GM12878 (cell line): ENCODE measurements at regions not wholly inside any gene's neighbourhood (a gene's known extent, or its start where the extent isn't known, plus 50 kb on each side); places are given as distances from the start of the nearest gene placed in this dataset.
"Not testable (repeated sequence)": the region's sequence is repeated elsewhere in the genome, so short reads cannot be mapped to it uniquely, and the experiment has no call there.

Source experiments
- CBX3 ChIP-seq: fragments of 200-600 bp; sonication (generic); IDR thresholded peaks from 2 replicates; pipeline ENCODE4 v1.6.1; 2016; ENCODE audit warnings: low read depth, borderline replicate concordance
- EZH2 ChIP-seq: IDR thresholded peaks from 2 replicates; pipeline ENCODE4 v1.6.1; 2012; ENCODE audit warnings: low read depth, mild to moderate bottlenecking, control low read depth, inconsistent platforms, low read length, borderline replicate concordance; ENCODE audit not compliant: control insufficient read depth
- HDAC6 ChIP-seq: fragments of 200-600 bp; sonication (generic); IDR thresholded peaks from one replicate; pipeline ENCODE4 v1.8.0; 2017; ENCODE audit warnings: antibody characterized with exemption; ENCODE audit not compliant: unreplicated experiment
- MTA2 ChIP-seq: fragments of 450-650 bp; IDR thresholded peaks from 2 replicates; pipeline ENCODE4 v1.6.1; 2016; ENCODE audit warnings: low read depth, mild to moderate bottlenecking, moderate library complexity
- SMARCA5 ChIP-seq: fragments of 450-650 bp; IDR thresholded peaks from 2 replicates; pipeline ENCODE4 v1.6.1; 2017; ENCODE audit warnings: mild to moderate bottlenecking
- SREBF1 ChIP-seq: IDR thresholded peaks from 2 replicates; pipeline ENCODE4 v1.6.1; 2012; ENCODE audit warnings: mild to moderate bottlenecking, low read length
- TF ChIP-seq, protein P1 (sequence below), 3 experiments: IDR thresholded peaks in 2 of 3; conservative IDR thresholded peaks in 1 of 3; 2 replicates each; pipeline ENCODE4 v1.5.1; 2011; ENCODE audit warnings: low read depth in 3 of 3, low read length in 3 of 3, mild to moderate bottlenecking in 3 of 3, control low read depth in 2 of 3, moderate library complexity in 2 of 3, inconsistent platforms in 1 of 3, mixed read lengths in 1 of 3; ENCODE audit not compliant: control insufficient read depth in 2 of 3, insufficient read depth in 1 of 3; ENCODE audit errors: extremely low read depth in 1 of 3
- TF ChIP-seq, protein P2 (sequence below): IDR thresholded peaks from 2 replicates; pipeline ENCODE4 v1.6.1; 2012; ENCODE audit warnings: low read depth, low read length, improper control_type of control experiment
- TF ChIP-seq, protein P3 (sequence below): IDR thresholded peaks from 2 replicates; pipeline ENCODE4 v1.6.1; 2012; ENCODE audit warnings: mild to moderate bottlenecking, low read depth, low read length

DNA sequence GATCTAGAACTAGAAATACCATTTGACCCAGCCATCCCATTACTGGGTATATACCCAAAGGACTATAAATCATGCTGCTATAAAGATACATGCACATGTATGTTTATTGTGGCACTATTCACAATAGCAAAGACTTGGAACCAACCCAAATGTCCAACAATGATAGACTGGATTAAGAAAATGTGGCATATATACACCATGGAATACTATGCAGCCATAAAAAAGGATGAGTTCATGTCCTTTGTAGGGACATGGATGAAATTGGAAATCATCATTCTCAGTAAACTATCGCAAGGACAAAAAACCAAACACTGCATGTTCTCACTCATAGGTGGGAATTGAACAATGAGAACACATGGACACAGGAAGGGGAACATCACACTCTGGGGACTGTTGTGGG lies 178.3 kb upstream of the XIST start:
- not testable (repeated sequence) for TF ChIP-seq SMARCA5, HDAC6, EZH2, CBX3, MTA2, SREBF1
- TF ChIP-seq, protein P1, sequence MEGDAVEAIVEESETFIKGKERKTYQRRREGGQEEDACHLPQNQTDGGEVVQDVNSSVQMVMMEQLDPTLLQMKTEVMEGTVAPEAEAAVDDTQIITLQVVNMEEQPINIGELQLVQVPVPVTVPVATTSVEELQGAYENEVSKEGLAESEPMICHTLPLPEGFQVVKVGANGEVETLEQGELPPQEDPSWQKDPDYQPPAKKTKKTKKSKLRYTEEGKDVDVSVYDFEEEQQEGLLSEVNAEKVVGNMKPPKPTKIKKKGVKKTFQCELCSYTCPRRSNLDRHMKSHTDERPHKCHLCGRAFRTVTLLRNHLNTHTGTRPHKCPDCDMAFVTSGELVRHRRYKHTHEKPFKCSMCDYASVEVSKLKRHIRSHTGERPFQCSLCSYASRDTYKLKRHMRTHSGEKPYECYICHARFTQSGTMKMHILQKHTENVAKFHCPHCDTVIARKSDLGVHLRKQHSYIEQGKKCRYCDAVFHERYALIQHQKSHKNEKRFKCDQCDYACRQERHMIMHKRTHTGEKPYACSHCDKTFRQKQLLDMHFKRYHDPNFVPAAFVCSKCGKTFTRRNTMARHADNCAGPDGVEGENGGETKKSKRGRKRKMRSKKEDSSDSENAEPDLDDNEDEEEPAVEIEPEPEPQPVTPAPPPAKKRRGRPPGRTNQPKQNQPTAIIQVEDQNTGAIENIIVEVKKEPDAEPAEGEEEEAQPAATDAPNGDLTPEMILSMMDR (IDR thresholded peaks at IDR 0.05 in 2 of 3, conservative IDR thresholded peaks at IDR 0.05 in 1 of 3; ENCODE audit: control insufficient read depth in 2 of 3, extremely low read depth in 1 of 3, insufficient read depth in 1 of 3, low read depth in 3 of 3, low read length in 3 of 3) = not testable (repeated sequence)
- TF ChIP-seq, protein P2, sequence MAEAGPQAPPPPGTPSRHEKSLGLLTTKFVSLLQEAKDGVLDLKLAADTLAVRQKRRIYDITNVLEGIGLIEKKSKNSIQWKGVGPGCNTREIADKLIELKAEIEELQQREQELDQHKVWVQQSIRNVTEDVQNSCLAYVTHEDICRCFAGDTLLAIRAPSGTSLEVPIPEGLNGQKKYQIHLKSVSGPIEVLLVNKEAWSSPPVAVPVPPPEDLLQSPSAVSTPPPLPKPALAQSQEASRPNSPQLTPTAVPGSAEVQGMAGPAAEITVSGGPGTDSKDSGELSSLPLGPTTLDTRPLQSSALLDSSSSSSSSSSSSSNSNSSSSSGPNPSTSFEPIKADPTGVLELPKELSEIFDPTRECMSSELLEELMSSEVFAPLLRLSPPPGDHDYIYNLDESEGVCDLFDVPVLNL = not testable (repeated sequence)
- TF ChIP-seq, protein P3, sequence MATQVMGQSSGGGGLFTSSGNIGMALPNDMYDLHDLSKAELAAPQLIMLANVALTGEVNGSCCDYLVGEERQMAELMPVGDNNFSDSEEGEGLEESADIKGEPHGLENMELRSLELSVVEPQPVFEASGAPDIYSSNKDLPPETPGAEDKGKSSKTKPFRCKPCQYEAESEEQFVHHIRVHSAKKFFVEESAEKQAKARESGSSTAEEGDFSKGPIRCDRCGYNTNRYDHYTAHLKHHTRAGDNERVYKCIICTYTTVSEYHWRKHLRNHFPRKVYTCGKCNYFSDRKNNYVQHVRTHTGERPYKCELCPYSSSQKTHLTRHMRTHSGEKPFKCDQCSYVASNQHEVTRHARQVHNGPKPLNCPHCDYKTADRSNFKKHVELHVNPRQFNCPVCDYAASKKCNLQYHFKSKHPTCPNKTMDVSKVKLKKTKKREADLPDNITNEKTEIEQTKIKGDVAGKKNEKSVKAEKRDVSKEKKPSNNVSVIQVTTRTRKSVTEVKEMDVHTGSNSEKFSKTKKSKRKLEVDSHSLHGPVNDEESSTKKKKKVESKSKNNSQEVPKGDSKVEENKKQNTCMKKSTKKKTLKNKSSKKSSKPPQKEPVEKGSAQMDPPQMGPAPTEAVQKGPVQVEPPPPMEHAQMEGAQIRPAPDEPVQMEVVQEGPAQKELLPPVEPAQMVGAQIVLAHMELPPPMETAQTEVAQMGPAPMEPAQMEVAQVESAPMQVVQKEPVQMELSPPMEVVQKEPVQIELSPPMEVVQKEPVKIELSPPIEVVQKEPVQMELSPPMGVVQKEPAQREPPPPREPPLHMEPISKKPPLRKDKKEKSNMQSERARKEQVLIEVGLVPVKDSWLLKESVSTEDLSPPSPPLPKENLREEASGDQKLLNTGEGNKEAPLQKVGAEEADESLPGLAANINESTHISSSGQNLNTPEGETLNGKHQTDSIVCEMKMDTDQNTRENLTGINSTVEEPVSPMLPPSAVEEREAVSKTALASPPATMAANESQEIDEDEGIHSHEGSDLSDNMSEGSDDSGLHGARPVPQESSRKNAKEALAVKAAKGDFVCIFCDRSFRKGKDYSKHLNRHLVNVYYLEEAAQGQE = not testable (repeated sequence)
